GM23338 (cell line): ENCODE measurements at regions not wholly inside any gene's neighbourhood (a gene's known extent, or its start where the extent isn't known, plus 50 kb on each side); places are given as distances from the start of the nearest gene placed in this dataset.

Experiments
- ATAC-seq: fragments of 200-7000 bp; cut with Tn5 transposase; 3 replicates; pipeline ENCODE4 v1.9.1; 2020
- DNase-seq: peaks from one replicate; pipeline ENCODE4 v3.0.0-alpha.2; 2015; ENCODE audit warnings: low spot score
- H2AFZ ChIP-seq: fragments of 200-600 bp; sonication (generic); 2 replicates; pipeline ENCODE4 v1.8.0; 2016; ENCODE audit warnings: antibody characterized with exemption, mild to moderate bottlenecking, moderate library complexity
- H3F3A ChIP-seq: fragments of 200-600 bp; sonication (generic); replicated peaks from 2 replicates; pipeline ENCODE4 v1.8.0; 2017; ENCODE audit warnings: antibody characterized with exemption, mixed run types, low read depth
- H3K27ac ChIP-seq: fragments of 200-600 bp; sonication (generic); 2 replicates; pipeline ENCODE4 v1.6.1; 2016; ENCODE audit warnings: low read depth
- H3K27me3 ChIP-seq: fragments of 200-600 bp; sonication (generic); 2 replicates; pipeline ENCODE4 v1.8.0; 2016; ENCODE audit warnings: mild to moderate bottlenecking, mixed run types, moderate library complexity; ENCODE audit not compliant: insufficient read depth
- H3K36me3 ChIP-seq: fragments of 200-600 bp; sonication (generic); 2 replicates; pipeline ENCODE4 v1.8.0; 2016; ENCODE audit warnings: mild to moderate bottlenecking; ENCODE audit not compliant: insufficient read depth
- H3K4me1 ChIP-seq: fragments of 200-600 bp; sonication (generic); 2 replicates; pipeline ENCODE4 v1.8.0; 2016; ENCODE audit warnings: mild to moderate bottlenecking, moderate library complexity; ENCODE audit not compliant: insufficient read depth
- H3K4me2 ChIP-seq: fragments of 200-600 bp; sonication (generic); 2 replicates; pipeline ENCODE4 v1.7.1; 2017; ENCODE audit warnings: mixed run types
- H3K4me3 ChIP-seq: fragments of 200-600 bp; sonication (generic); 2 replicates; pipeline ENCODE4 v1.6.1; 2016; ENCODE audit warnings: mixed run types
- H3K79me2 ChIP-seq: fragments of 200-600 bp; sonication (generic); replicated peaks from 2 replicates; pipeline ENCODE4 v1.8.0; 2017; ENCODE audit warnings: mild to moderate bottlenecking; ENCODE audit not compliant: insufficient read depth
- H3K9me2 ChIP-seq: fragments of 200-600 bp; sonication (generic); 2 replicates; pipeline ENCODE4 v1.8.0; 2017; ENCODE audit not compliant: insufficient read depth
- H4K20me1 ChIP-seq: fragments of 200-600 bp; sonication (generic); replicated peaks from 2 replicates; pipeline ENCODE4 v1.8.0; 2017; ENCODE audit warnings: mild to moderate bottlenecking; ENCODE audit not compliant: insufficient read depth
- H3K27ac Mint-ChIP-seq: 2 replicates; pipeline ENCODE4 v1.8.0; 2020; ENCODE audit warnings: inconsistent platforms, mild to moderate bottlenecking, moderate library complexity, mixed read lengths
- H3K27me3 Mint-ChIP-seq: 3 replicates; pipeline ENCODE4 v1.8.0; 2022; ENCODE audit warnings: low read depth, mild to moderate bottlenecking, moderate library complexity, mixed read lengths, inconsistent platforms; ENCODE audit not compliant: insufficient read depth, poor library complexity
- H3K36me3 Mint-ChIP-seq: 3 replicates; pipeline ENCODE4 v1.8.0; 2021; ENCODE audit warnings: low read depth, mild to moderate bottlenecking, inconsistent platforms, moderate library complexity, mixed read lengths
- H3K4me1 Mint-ChIP-seq: 3 replicates; pipeline ENCODE4 v1.8.0; 2020; ENCODE audit warnings: mild to moderate bottlenecking, inconsistent platforms, mixed read lengths
- H3K4me3 Mint-ChIP-seq: 3 replicates; pipeline ENCODE4 v1.8.0; 2021; ENCODE audit warnings: moderate library complexity, mild to moderate bottlenecking, inconsistent platforms, mixed read lengths
- H3K9me3 Mint-ChIP-seq: 3 replicates; pipeline ENCODE4 v1.8.0; 2020; ENCODE audit warnings: moderate library complexity, mild to moderate bottlenecking, inconsistent platforms, mixed read lengths
- CTCF ChIP-seq, 2 experiments: fragments of 200-600 bp in 1 of 2; sonication (generic) in 1 of 2; conservative IDR thresholded peaks; 2 replicates each; pipeline versions ENCODE4 v1.5.1 to v1.6.1; 2016 to 2017; ENCODE audit warnings: antibody characterized with exemption in 2 of 2, low read depth in 2 of 2, mild to moderate bottlenecking in 2 of 2, moderate library complexity in 1 of 2
- ETS1 ChIP-seq: IDR thresholded peaks from 2 replicates; pipeline ENCODE4 v1.6.1; 2016; ENCODE audit warnings: antibody characterized with exemption
- EZH2 ChIP-seq: fragments of 200-600 bp; sonication (generic); IDR thresholded peaks from one replicate; pipeline ENCODE4 v1.8.0; 2017; ENCODE audit warnings: antibody characterized with exemption, mild to moderate bottlenecking, low read depth; ENCODE audit not compliant: unreplicated experiment
- EZH2phosphoT487 ChIP-seq: fragments of 200-600 bp; sonication (generic); IDR thresholded peaks from one replicate; pipeline ENCODE4 v1.8.1; 2018; ENCODE audit warnings: antibody characterized with exemption; ENCODE audit not compliant: unreplicated experiment
- JUNB ChIP-seq: IDR thresholded peaks from one replicate; pipeline ENCODE4 v1.6.1; 2016; ENCODE audit warnings: antibody characterized with exemption; ENCODE audit not compliant: unreplicated experiment
- NANOG ChIP-seq: IDR thresholded peaks from 2 replicates; pipeline ENCODE4 v1.6.1; 2016; ENCODE audit warnings: antibody characterized with exemption, borderline replicate concordance
- STAT1 ChIP-seq: IDR thresholded peaks from one replicate; pipeline ENCODE4 v1.6.1; 2016; ENCODE audit warnings: antibody characterized with exemption; ENCODE audit not compliant: unreplicated experiment
- ZNF114 ChIP-seq: fragments of 250-450 bp; sonication (Bioruptor Pico); IDR thresholded peaks from 2 replicates; pipeline ENCODE4 v1.5.0; 2020; ENCODE audit warnings: mild to moderate bottlenecking, moderate library complexity
- ZNF462 ChIP-seq: fragments of 250-450 bp; sonication (Bioruptor Pico); IDR thresholded peaks from 2 replicates; pipeline ENCODE4 v1.5.0; 2020; ENCODE audit warnings: mild to moderate bottlenecking, moderate library complexity

GRCh38 chr5:60349891-60350415 is 350.0 kb downstream of the DEPDC1B start:
- Mint-ChIP-seq H3K9me3 (no peaks in the 10 kb centered on the region), H3K36me3 (no peaks in the 10 kb centered on the region), H3K27ac (peak overlapping the region; percentile 68), H3K4me3 (no peak overlapping the region), H3K27me3 (peaks cover 1% of the 10 kb centered on the region), H3K4me1 (no peaks in the 10 kb centered on the region)
- Histone ChIP-seq H3K4me1 (no peaks in the 10 kb centered on the region), H4K20me1 (no peaks in the 10 kb centered on the region), H3K4me2 (no peak overlapping the region), H2AFZ (no peak overlapping the region), H3K36me3 (no peaks in the 10 kb centered on the region), H3K9me2 (no peaks in the 10 kb centered on the region), H3F3A (no peaks in the 10 kb centered on the region), H3K4me3 (no peak overlapping the region), H3K27ac (no peak overlapping the region), H3K27me3 (no peaks in the 10 kb centered on the region), H3K79me2 (no peaks in the 10 kb centered on the region)
- DNase-seq (no peak), ATAC-seq (no peak)
- no peak for TF ChIP-seq STAT1
- no peak for TF ChIP-seq JUNB
- no peak for TF ChIP-seq ZNF462 (CRISPR knock-in tag)
- no peak for TF ChIP-seq NANOG
- no peak for TF ChIP-seq ZNF114 (CRISPR knock-in tag)
- no peak for TF ChIP-seq EZH2phosphoT487
- TF ChIP-seq EZH2, result no peak
- TF ChIP-seq CTCF (conservative IDR thresholded peaks at IDR 0.05; ENCODE audit: low read depth in 2 of 2), result no peak
- TF ChIP-seq ETS1, result no peak
